HG03060 (cell line): ENCODE measurements at regions not wholly inside any gene's neighbourhood (a gene's known extent, or its start where the extent isn't known, plus 50 kb on each side); places are given as distances from the start of the nearest gene placed in this dataset.
A peak's percentile ranks its signal among the peaks of the same experiment; 100 is the strongest.

Experiments used
- ATAC-seq: cut with Tn5 transposase; IDR thresholded peaks from one replicate; pipeline ENCODE4 v1.9.1; 2021; ENCODE audit warnings: low read depth, moderate number of reproducible peaks; ENCODE audit not compliant: unreplicated experiment

DNA sequence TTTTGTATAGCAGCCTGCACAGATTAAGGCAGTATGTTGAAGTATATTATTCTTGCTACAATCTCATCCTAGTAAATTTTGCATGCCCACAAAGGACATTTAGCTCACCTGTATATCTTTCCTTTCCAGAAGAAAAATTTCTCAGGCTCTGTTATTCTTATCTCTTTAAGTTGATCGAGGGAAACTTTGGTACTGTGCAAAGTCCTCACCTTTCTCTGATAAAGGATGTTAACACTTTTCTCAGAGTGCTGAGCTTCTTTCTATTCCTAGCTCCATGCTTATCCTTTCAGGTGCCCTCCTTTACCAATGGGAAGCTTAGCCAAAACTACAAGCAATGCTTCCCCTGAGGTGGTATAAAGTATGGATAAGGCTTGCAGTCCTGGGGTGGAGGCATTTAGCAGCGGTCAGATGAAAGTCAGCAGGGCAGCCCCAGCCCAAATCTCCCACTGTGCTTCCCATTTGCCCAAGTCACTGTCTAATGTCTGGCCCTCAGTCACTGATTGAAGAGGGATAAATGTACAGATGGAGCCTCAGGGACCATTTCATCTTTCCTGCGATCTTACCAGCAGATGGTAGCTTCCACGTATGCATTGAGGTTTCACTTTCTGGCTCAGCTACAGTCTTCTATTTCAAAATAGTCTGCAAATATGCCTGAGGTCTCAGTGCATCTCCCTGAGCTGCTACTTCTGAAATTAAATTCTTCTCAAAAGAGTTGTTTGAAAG is 127.8 kb upstream of the P2RY1 start:
- ATAC-seq: no peak

DNA sequence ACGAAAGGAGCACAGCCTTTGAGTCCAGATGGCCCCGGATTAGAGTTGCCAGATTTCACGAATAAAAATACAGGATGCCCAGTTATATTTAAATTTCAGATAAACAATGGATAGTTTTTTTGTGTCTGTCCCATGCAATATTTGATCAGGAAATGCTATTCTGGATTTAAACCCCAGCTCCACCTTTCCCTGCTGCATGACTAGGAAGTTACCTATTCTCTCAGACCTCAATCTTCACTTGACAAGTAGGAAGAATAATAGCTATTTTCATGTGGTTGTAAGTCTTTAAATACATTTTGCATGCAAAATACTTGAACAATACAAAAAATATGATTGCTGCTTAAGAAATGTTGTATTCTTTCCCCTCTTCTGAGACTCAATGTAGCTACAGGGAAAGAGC is 125.3 kb upstream of the P2RY1 start:
- no peak for ATAC-seq

DNA sequence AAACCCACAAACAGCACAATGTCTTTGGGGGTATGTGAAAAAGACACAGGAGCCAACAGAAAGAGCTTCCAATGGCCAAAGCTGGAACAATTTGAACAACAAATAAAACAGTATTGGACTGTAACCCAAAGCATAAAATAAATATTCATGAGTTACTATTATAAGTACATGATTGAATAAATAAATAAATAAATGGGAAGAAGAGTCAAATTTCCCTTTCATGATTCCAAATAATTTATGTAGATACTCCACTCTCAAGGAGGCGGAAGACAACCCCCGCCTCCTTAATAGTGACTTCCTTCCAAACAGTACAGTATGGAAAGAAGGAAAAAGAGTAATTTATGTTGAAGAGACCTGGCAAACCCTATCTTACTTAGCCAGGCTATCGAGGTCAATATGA is 124.4 kb upstream of the P2RY1 start:
- no peak for ATAC-seq

DNA sequence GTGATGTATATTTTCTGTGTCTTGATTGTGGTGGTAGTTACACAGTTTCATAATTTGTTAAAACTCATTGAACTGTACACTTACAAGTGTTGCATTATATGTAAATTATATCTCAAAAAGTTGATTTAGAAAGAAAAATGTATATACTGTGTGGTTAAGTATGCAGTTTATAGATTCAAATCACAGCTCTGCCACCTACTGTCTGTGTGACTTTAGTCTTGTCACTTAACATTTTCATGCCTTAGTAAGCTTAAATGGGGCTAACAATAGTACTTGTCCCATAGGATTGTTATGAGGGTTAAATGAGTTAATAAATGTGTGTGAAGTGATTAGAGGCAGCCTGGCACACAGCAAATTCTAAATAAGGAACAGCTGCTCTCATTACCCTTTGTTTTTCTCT is 120.9 kb upstream of the P2RY1 start:
- ATAC-seq: no peak

DNA sequence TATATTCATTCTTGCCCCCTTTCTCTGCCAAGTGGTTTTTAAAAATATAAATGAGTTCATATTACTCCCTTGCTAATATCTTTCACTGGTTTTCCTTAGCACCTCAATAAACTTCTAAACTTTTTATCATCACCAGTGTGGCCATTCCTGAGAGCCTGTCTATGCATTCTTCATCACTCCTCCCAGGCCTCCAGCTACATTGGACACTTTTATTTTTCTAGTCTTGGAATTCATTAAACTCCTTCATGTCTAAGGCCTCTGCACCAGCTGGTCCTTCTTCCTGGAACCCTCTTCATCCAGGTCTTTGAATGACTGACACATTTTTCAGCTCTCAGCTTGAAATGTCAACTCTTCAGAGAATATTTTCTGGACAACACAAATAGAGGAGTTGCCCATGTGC is 120.4 kb upstream of the P2RY1 start:
- no peak for ATAC-seq

DNA sequence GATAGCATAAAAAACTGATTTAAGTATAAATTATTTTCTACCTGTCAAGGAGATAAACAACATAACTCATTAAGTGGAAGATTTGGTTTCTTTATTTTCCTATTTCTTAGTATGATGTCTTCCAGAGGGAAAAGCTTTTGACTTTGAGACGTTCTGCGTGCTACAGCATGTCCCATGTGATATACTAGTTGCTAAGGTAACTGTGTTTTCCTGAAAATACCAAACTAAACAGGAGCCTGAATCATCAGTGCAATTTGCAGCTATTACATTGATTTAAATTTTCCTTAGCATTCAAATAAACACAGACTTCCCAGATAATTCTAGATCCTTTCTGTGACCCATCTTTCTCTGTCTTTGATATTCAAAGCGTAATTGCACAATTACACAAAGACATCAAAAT is 117.7 kb upstream of the P2RY1 start:
- ATAC-seq: no peak

DNA sequence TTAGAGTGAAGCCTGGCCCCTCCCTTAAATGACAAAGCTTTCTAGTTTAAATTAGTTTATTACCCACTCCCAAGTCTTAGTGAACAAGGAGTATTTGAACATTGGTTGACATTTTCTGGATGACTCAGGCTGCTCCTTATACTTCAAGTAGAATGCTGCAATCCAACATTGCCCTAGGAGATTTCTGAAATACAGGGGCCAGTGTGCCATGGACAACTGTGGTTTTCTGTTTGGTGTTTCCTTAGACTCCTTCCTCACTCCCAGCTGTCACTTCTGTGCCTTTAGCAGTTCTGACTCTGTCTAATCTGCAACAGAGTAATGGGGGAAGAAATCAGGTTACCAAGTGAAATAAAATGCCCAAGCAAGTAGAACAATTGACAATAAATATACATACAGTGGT is 116.1 kb upstream of the P2RY1 start:
- ATAC-seq: no peak

DNA sequence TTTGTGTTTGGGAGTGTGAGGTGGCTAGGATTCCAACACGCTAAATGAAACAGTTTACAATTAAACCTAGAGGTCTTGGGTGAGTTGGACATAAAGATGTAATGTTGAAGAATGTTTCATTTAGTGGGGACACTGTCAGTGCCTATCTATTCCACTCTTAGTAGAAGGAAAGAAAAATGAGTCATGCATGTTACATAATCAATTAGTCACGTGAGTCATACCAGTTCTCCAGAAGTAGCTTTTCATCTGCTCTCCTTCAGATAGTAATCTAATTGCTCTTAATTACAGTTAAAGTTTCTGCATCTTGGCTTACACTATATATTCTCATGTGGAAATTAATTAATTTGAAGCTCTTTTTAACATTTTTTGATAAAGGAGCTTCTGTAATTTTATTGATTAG is 115.7 kb upstream of the P2RY1 start:
- ATAC-seq: no peak

DNA sequence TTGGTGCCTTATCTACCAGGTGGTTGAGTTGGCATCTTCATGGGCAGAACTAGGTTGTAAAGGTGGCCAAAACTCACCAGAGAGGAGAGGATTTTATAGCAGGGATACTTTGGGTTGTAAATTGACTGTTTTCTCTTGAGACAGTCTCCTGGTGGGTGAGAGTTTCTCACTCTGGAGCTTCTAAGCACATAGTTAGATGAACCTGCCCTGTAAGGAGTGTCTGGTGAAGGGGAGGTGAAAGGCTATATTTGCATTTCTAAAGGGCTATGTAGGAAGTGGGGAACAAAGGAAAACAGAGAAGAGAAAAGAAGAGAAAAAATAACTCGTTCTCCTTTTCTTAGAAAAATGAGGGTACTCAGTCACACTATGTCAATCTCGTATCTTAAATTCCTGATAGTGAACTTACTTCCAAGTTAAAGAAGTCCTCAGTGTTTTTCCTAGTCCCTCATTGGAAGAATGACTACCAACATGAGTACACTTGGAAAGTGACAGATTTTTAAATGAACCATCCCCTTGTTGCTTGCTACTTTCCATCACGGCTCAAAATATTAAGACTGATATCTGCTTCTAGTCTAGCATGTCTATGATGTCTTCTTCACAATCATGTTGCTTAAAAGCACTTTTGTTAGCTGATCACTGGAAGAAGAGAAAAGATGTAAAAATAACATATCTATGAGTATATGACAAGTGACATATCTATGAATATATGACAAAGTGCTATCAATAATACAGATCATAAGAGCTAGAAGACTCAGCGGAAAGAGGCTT is 113.8 kb upstream of the P2RY1 start:
- no peak for ATAC-seq

DNA sequence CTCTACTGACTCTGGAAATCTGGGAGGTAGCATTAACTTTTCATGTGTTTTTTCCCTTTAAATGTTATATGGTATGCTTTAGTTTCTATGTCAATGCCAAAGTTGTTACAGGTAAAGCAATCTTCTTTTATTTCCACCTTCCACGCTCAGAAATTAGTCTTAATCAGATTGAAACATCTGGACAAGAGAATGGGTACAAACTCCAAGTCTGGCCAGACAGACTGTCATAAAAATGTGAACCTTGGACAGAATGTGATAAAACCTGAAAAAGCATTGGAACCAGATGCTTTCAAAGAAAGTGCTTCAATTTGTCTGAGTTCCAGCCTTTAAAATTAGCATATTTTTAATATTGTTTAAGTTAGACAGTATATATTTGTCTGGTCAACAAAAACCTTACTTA is 110.7 kb upstream of the P2RY1 start:
- ATAC-seq: no peak

DNA sequence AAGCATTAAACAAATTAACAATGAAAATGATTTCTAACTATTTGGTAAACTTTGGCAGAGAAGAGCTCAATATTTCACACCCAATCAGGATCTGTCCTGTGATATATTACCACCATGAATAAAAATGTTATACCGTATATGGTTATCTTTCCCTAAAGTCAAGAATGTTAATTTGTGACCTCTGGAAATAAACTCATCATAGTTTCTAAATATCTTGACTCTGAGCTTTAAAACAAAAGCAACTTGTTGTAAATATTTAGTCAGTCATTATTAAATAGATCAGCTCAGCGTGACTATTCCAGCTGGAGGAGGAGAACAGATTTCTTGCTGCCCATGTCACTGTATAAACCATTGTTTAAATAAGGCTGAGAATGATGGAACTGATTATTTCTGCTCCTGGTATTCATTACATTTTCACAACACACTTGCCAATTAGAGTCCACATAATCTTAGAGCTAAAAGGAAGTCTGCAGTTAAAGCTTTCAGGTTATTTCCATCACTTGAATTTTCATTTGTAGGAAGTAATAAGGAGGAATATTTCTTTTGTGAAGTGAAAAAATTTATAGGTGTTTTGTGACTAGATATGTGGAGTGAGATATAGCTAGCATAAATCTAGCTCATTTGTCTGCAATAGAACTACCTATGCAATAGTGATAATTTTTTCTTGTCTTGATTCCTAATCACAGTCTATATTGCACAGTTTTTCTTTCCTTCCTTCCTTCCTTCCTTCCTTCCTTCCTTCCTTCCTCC is 106.5 kb upstream of the P2RY1 start:
- no peak for ATAC-seq

DNA sequence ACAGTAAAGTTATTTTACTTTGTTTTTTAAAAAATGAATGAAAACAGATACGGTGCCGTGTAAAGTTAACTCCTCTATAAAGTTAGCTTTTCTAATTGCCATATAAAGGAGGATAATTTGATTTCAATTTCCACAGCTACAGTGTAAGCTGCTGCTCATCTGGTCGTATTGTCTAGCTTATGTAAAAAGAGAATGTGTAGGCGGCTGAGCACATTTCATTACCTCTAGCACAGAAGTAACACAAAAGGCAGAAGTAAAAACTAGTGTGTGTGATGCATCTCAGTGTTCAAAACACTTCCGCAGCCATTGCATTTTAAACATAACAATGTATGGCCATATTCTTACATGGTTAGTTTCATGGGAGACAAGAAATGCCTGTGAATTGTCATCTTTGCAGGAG is 105.0 kb upstream of the P2RY1 start:
- ATAC-seq: no peak

DNA sequence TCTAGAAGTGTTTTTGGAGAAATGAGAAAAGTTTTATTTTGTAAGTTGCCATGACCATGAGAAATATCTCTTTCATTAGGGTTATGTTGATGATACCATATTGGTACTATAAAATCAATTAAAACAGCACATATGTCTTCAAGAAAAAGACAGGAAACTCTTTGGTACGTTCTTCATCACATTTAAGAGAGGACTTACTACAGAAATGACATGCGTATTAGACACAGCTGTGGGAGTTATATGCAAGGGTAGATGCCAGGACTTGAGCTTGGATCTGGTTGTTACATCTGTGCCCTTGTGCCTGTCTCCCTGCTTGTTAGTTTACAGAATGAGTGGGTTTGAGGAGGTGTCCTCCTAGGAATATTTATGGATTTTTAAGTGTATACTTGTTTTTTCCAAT is 103.4 kb upstream of the P2RY1 start:
- no peak for ATAC-seq

DNA sequence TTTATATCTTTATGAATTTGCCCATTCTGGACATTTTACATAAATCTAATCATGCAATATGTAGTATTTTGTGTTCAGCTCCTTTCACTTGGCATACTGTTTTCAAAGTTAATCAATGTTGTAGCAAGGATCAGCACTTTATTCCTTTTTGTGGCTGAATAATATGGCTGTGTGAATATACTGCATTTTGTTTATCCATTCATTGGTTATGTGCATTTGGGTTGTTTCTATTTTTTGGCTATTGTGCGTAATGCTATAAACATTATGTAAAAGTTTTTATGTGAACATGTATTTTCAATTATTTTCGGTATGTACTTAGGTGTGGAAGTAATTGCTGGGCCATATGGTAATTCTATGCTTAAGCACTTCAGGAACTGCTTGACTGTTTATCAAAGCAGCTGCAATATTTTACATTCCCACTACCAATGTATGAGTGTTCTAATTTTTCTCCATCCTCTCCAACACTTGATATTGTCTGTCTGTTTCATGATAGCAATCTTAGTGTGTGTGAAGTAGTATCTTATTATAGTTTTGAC is 101.3 kb upstream of the P2RY1 start:
- no peak for ATAC-seq

DNA sequence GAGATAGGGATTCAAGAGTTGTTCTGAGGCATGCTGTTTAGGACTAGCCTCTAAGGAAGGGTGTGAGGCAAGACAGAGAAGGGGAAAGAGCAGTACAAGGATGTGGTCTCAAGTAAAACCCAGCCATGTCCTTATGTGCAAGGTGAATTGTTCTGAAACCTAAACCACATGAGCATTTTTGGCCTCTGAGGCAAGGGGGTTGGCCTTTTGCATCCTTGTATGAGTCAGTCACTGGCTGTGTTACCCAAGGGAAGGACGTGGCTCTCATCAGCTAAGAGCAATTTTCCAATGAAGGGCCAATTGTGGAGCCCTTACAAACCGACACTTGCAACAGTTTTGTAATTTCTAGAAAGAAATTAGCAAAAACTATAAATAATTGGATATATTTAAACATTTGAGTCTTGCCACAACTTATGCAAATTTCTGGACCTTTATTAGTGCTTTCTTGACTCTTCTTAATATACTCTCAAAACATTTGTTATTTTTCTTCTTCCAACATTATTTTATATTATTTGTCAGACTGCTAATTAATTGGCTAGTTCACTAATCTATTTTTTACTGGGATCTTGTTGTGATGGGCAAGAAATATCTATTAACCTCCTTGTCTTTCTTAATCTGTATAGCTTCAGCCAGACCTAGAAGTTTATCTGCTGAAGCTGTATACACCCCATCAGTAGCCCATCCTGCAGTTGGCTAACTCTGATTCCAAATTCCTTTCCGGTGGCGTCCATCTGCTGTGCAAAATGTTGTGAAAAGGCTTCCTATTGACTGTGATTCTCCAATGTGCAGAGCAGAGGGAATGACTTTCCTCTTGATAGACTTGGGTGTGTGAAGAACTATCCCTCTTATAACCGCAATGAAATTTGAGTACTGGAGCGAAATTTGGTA is 97.7 kb upstream of the P2RY1 start:
- peak; percentile 100 for ATAC-seq

DNA sequence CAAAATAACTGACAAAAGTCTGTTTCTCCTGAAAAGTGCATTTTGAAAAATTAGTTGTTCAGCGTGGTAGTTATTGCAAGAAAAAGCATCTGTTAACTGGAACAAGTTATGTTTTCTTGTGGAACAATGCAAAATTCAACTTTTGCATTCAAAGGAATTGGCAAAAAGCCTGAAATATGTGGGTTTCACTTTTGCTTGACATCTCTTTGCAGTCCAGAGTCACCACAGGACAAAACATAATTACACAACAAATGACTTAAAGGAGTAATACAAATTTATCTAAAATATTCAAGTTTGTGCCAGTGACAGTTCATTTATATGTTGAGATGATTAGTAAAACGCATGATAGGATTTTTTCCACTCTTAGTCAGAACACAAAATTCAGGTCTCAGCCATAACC is 96.3 kb upstream of the P2RY1 start:
- ATAC-seq: no peak

DNA sequence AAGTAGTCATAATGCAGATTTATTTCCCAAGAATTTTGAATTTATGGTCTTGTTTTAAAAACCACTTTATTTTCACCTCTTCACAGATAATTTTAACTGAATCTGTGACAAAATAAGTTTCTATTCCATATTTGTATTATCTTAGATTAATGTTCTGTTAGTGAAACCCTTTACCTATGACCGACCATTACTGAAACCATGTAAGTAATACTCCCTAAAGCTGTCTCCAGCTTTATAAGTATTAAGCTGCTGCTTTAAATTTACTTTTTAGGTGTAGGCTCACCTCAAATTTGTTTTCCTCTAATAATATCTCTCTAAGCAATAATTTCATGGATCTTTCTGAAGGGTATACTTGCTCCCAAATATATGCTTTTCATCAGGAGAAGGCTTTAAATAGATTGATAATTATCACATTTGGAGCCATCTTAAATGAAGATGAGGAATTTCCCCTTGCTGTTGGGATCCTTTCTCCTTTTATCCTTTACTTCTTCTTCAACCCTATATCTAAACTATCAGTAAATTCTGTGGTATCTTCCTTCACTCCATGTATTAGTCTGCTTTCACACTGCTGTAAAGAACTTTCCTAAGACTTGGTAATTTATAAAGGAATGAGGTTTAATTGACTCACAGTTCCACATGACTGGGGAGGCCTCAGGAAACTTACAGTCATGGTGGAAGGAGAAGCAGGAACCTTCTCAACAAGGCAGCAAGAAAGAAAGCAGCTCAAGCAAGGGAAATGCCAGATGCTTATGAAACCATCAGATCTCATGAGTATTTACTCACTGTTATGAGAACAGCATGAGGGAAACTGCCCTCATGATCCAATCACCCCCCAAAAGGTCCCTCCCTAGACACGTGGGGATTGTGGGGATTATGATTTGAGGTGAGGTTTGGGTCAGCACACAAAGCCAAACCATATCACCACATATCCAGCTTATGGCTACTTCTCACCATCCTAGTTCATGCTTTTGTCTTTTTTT is 92.3 kb upstream of the P2RY1 start:
- peak; percentile 50 for ATAC-seq

DNA sequence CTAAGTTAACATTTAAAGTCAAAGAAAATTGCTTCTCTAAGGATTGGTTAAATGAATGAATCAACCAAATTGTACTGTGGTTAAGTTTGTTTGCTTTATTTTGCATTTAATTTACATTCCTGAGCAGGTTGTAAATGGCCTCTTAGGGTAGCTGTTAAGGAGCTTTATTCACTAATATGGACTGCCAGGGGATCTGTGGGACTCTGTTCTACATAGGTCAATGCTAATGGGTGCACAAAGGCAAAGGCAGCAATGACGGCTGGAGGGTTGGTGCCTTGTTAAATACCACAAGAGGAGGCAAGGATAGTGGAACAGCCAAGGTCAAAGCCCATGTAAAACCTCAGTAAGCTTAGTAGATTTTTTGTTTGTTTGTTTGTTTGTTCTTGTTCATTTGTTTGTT is 89.3 kb upstream of the P2RY1 start:
- no peak for ATAC-seq

DNA sequence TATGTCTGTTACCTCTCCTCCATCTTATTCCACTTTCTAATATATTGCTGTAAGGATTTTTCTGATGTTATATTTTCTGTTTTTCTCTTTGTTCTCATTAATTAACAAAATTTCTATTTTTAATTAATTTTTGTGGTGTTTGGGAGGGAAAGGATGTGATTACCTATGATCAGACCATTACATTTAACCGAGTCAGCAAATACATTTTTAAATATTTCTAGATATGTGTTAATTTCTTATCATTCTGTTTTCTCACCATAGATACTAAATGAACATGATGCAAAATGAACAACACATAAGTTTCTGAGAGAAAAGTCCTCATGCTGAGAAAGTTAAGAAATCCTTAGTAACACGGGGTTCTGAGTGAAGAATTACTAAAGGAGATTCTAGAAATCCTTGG is 80.6 kb upstream of the P2RY1 start:
- ATAC-seq: no peak
